Natural killer cell (primary cell): ENCODE measurements at regions not wholly inside any gene's neighbourhood (a gene's known extent, or its start where the extent isn't known, plus 50 kb on each side); places are given as distances from the start of the nearest gene placed in this dataset.

Source experiments
- ATAC-seq, 3 donors: fragments of 150-1000 bp in 2 of 3; fragments of 200-7000 bp in 1 of 3; cut with Tn5 transposase; 1 replicate in 1 of 3; 2 replicates in 2 of 3; pipeline ENCODE4 v1.10.0; 2021; ENCODE audit warnings: mild to moderate bottlenecking in 2 of 3, moderate library complexity in 2 of 3
- DNase-seq, 2 donors: peaks; one replicate each; pipeline versions ENCODE4 v3.0.0 to v3.0.0-alpha.2; 2013 to 2021; ENCODE audit warnings: mixed read lengths in 1 of 2
- H3K27ac ChIP-seq: one replicate; pipeline ENCODE4 v1.5.1; 2013; ENCODE audit warnings: mild to moderate bottlenecking, low read length
- H3K27me3 ChIP-seq: one replicate; pipeline ENCODE4 v1.6.1; 2013; ENCODE audit warnings: low read length; ENCODE audit not compliant: control insufficient read depth, insufficient read depth
- H3K36me3 ChIP-seq: one replicate; pipeline ENCODE4 v1.6.1; 2013; ENCODE audit warnings: low read length; ENCODE audit not compliant: control insufficient read depth, insufficient read depth
- H3K4me1 ChIP-seq: one replicate; pipeline ENCODE4 v1.6.1; 2013; ENCODE audit warnings: low read length; ENCODE audit not compliant: control insufficient read depth, insufficient read depth
- H3K4me3 ChIP-seq: one replicate; pipeline ENCODE4 v1.5.1; 2013; ENCODE audit warnings: low read length
- H3K9me3 ChIP-seq: one replicate; pipeline ENCODE4 v1.6.1; 2013; ENCODE audit warnings: low read length; ENCODE audit not compliant: control insufficient read depth, insufficient read depth
- H3K27ac Mint-ChIP-seq, 2 donors: one replicate each; pipeline ENCODE4 v1.8.0; 2022; ENCODE audit warnings: mild to moderate bottlenecking in 2 of 2, mixed read lengths in 2 of 2, moderate library complexity in 1 of 2
- H3K27me3 Mint-ChIP-seq, 2 donors: one replicate each; pipeline ENCODE4 v1.8.0; 2022; ENCODE audit warnings: low read depth in 2 of 2, mixed read lengths in 2 of 2
- H3K36me3 Mint-ChIP-seq: one replicate; pipeline ENCODE4 v1.8.0; 2022; ENCODE audit warnings: mixed read lengths
- H3K4me1 Mint-ChIP-seq, 2 donors: one replicate each; pipeline ENCODE4 v1.8.0; 2022; ENCODE audit warnings: mixed read lengths in 2 of 2
- H3K4me3 Mint-ChIP-seq: one replicate; pipeline ENCODE4 v1.8.0; 2022; ENCODE audit warnings: mild to moderate bottlenecking, moderate library complexity, mixed read lengths
- H3K9me3 Mint-ChIP-seq, 2 donors: one replicate each; pipeline ENCODE4 v1.8.0; 2022; ENCODE audit warnings: mixed read lengths in 2 of 2
- CTCF ChIP-seq: fragments of 200-600 bp; IDR thresholded peaks from one replicate; pipeline ENCODE4 v1.8.0; 2022; ENCODE audit warnings: antibody characterized with exemption
- WGBS: methylation state at CpG from one replicate; pipeline ENCODE4 v1.1.7; 2013; ENCODE audit warnings: missing lambda C conversion rate; ENCODE audit not compliant: insufficient coverage; 5-methylcytosine and 5-hydroxymethylcytosine counted together
- intact Hi-C: fragments of 100-400 bp; cut with micrococcal nuclease; formaldehyde crosslinking; loops from one replicate; pipeline ENCODE4 v1.14.2; 2022

DNA sequence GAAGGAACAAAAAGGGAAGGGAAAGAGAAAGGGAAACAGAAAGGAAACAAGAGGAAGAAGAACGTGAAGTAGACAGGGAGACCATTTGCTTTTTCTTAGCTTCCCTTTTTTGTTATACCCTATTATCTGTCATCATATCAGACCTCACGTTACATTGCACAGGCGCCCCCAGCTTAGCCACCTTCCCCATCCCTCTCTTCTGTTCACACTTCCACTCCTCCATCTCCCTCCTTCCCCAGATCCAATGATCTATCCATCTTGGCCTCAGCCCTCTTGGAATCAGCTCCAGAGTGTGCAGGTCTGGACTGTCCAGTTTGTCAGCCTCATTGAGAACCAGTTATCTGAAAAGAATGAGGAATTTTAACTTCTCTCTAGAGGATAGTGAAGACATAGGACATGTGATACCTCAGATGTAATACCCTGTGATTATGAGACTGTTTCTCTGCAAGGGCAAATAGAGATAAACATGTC, 101.1 kb upstream of the ERRFI1 start:
- Mint-ChIP-seq H3K4me1 (peaks cover 0 to 11% of the 10 kb centered on the region in 2 donors), H3K27ac (peak overlapping the region in 1 of 2 donors; percentile 36), H3K36me3 (no peaks in the 10 kb centered on the region), H3K9me3 (no peaks in the 10 kb centered on the region), H3K27me3 (peaks cover 10 to 14% of the 10 kb centered on the region in 2 donors), H3K4me3 (no peak overlapping the region)
- TF ChIP-seq CTCF: no peak
- Histone ChIP-seq H3K4me3 (no peak overlapping the region), H3K27ac (no peak overlapping the region), H3K36me3 (no peaks in the 10 kb centered on the region), H3K4me1 (no peaks in the 10 kb centered on the region), H3K9me3 (no peaks in the 10 kb centered on the region), H3K27me3 (no peaks in the 10 kb centered on the region)
- DNase-seq: no peak
- intact Hi-C loops: no loop called here
- ATAC-seq: peak in 1 of 3 donors; percentile 43
- WGBS: 41% methylated on average over 2 of the region's 3 CpGs

DNA sequence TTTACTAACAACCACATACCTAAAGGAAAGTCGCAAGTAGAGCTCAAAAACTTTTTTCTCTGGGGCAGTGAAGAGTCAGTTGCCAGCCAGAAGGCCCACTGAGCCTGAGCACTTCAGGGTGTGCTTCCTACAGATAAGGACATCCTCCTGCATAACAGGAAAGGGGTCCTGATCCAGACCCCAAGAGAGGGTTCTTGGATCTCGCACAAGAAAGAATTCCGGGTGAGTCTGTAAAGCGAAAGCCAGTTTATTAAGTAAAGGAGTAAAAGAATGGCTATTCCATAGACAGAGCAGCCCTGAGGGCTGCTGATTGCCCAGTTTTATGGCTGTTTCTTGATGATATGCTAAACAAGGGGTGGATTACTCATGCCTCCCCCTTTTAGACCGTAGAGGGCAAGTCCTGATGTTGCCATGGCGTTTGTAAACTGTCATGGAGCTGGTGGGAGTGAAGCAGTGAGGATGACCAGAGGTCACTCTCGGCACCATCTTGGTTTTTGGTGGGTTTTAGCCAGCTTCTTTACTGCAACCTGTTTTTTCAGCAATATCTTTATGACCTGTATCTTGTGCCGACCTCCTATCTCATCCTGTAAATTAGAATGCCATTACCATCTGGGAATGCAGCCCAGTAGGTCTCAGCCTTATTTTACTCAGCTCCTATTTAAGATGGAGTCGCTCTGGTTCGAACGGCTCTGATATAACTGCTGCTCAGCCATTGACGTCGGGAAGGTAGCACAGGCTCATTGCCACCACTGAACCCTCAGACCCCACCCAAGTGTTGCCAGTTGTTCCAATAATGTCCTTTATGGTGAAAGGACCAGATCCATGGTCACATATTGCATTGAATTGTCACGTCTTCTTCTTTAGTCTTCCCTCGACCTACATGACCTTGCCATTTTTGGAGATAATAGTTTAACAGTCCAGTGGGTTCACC, 96.6 kb upstream of the ERRFI1 start:
- H3K9me3 Mint-ChIP-seq: no peaks in the 10 kb centered on the region
- intact Hi-C loops: no loop called here
- H3K27ac Mint-ChIP-seq: peak overlapping the region in 1 of 2 donors; percentile 33
- DNase-seq: no peak
- no peaks in the 10 kb centered on the region for H3K36me3 Mint-ChIP-seq
- WGBS: 88% methylated on average over 15 of the region's 15 CpGs
- Histone ChIP-seq H3K36me3 (no peaks in the 10 kb centered on the region), H3K4me1 (peaks cover 8% of the 10 kb centered on the region), H3K9me3 (no peaks in the 10 kb centered on the region), H3K27me3 (no peaks in the 10 kb centered on the region), H3K27ac (no peak overlapping the region), H3K4me3 (no peak overlapping the region)
- TF ChIP-seq CTCF: no peak
- H3K4me3 Mint-ChIP-seq: no peak overlapping the region
- no peak for ATAC-seq
- peaks cover 13 to 28% of the 10 kb centered on the region in 2 donors for H3K4me1 Mint-ChIP-seq
- peaks cover 23 to 34% of the 10 kb centered on the region in 2 donors for H3K27me3 Mint-ChIP-seq

DNA sequence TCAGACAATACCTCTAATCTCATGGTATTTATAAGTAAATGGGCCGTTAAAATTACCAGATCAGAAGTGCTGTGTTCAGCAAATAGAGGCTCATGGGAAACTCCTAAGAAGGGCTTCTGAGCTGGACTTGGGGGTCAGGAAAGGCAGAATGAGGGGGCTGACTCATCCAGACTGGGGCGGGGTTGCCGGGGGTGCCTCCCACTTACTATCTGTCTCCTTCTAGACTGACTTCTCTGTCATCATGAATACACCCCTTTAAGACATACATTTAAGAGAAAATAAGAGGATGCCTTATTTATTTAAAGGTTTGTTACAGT, 96.0 kb upstream of the ERRFI1 start:
- DNase-seq (no peak), ATAC-seq (peak in 1 of 3 donors; percentile 58)
- no peaks in the 10 kb centered on the region for H3K27me3 ChIP-seq
- WGBS: 100% methylated on average over 1 of the region's 3 CpGs
- Mint-ChIP-seq H3K9me3 (no peaks in the 10 kb centered on the region), H3K36me3 (no peaks in the 10 kb centered on the region), H3K27ac (peak overlapping the region; percentile 26 to 33), H3K27me3 (peaks cover 23 to 34% of the 10 kb centered on the region in 2 donors), H3K4me1 (peaks cover 13 to 25% of the 10 kb centered on the region in 2 donors), H3K4me3 (no peak overlapping the region)
- peaks cover 8% of the 10 kb centered on the region for H3K4me1 ChIP-seq
- intact Hi-C loops: no loop called here
- no peak overlapping the region for H3K27ac ChIP-seq
- no peaks in the 10 kb centered on the region for H3K9me3 ChIP-seq
- H3K36me3 ChIP-seq: no peaks in the 10 kb centered on the region
- TF ChIP-seq CTCF: no peak
- H3K4me3 ChIP-seq: no peak overlapping the region
